PC-9 (cell line): ENCODE measurements at regions not wholly inside any gene's neighbourhood (a gene's known extent, or its start where the extent isn't known, plus 50 kb on each side); places are given as distances from the start of the nearest gene placed in this dataset.

ENCODE experiments used
- CTCF ChIP-seq: fragments of 200-600 bp; sonication (generic); conservative IDR thresholded peaks from 2 replicates; pipeline ENCODE4 v1.6.1; 2017; ENCODE audit warnings: mixed run types, antibody characterized with exemption, mild to moderate bottlenecking, moderate library complexity
- EZH2 ChIP-seq: fragments of 200-600 bp; sonication (generic); IDR thresholded peaks from 2 replicates; pipeline ENCODE4 v1.8.0; 2017; ENCODE audit warnings: antibody characterized with exemption, low read depth

- TF ChIP-seq CTCF (no peak), EZH2 (no peak)
These were observed 242.7 kb upstream of the FOXK1 start for GRCh38 chr7:4439444-4439843.
